ENCODE measurements at regions not wholly inside any gene's neighbourhood (a gene's known extent, or its start where the extent isn't known, plus 50 kb on each side); places are given as distances from the start of the nearest gene placed in this dataset.

GRCh38 chr9:21638104-21638503, 156.0 kb upstream of the IFNE start:
- DNase-seq, result no peak
- Histone ChIP-seq H3K4me1 (no peaks in the 10 kb centered on the region), H3K9me3 (no peaks in the 10 kb centered on the region), H3K27ac (no peak overlapping the region), H3K36me3 (no peaks in the 10 kb centered on the region), H3K27me3 (no peaks in the 10 kb centered on the region), H3K4me3 (no peak overlapping the region)
- intact Hi-C loops (cut with DNase I; ENCODE audit: low total_unique reads), result no loop called here
- TF ChIP-seq, protein P1, sequence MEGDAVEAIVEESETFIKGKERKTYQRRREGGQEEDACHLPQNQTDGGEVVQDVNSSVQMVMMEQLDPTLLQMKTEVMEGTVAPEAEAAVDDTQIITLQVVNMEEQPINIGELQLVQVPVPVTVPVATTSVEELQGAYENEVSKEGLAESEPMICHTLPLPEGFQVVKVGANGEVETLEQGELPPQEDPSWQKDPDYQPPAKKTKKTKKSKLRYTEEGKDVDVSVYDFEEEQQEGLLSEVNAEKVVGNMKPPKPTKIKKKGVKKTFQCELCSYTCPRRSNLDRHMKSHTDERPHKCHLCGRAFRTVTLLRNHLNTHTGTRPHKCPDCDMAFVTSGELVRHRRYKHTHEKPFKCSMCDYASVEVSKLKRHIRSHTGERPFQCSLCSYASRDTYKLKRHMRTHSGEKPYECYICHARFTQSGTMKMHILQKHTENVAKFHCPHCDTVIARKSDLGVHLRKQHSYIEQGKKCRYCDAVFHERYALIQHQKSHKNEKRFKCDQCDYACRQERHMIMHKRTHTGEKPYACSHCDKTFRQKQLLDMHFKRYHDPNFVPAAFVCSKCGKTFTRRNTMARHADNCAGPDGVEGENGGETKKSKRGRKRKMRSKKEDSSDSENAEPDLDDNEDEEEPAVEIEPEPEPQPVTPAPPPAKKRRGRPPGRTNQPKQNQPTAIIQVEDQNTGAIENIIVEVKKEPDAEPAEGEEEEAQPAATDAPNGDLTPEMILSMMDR (IDR thresholded peaks at IDR 0.05), result no peak

DNA sequence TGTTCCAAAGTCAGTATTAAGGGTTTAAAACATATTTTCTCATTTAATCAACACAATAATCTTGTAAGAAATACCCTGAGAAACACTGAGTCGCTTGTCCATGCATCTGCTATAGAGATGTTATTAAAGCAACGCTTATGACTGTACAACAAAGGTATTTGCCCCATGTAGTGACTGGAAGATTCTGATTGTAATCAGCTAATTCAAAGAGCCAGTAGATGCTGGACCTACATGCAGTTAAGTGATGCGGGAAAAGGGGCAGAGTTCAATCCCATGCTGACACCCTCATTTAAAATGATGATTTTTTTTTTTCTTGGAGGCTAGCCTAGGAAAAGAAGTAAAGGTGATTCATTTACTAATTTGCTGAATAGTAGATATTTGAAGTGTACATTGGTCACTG, 149.3 kb upstream of the MTAP start:
- no peaks in the 10 kb centered on the region for H3K27me3 ChIP-seq
- peaks cover 0 to 6% (median 0%) of the 10 kb centered on the region in 3 donors for H3K9me3 ChIP-seq
- no peak for DNase-seq
- H3K36me3 ChIP-seq, result no peaks in the 10 kb centered on the region
- peaks cover 0 to 6% (median 0%) of the 10 kb centered on the region in 4 donors for H3K4me1 ChIP-seq
- no peak overlapping the region for H3K27ac ChIP-seq
- TF ChIP-seq, protein P1 (IDR thresholded peaks at IDR 0.05), result no peak
- H3K4me3 ChIP-seq, result no peak overlapping the region
- intact Hi-C loops (cut with DNase I; ENCODE audit: low total_unique reads), result no loop called here

DNA sequence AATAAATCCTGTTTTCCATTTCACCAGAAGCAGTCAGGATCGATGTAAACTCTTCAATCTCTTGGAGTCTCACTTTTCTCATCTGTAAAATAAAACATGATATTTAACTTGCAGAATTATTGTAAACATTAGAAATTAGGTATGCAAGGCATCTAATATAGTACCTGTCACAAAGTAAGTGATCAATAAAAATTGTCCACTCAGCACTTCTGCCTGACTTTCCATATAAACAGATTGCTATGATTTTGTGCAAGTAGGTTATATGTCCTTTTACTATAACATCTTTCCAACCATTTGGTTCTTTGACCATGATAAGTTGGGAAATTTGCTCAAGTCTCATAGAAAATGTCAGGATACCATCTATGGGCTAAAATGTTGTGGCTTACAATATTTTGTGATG, 148.8 kb upstream of the MTAP start:
- intact Hi-C loops (cut with DNase I; ENCODE audit: low total_unique reads), result no loop called here
- H3K27me3 ChIP-seq, result no peaks in the 10 kb centered on the region
- H3K4me3 ChIP-seq, result no peak overlapping the region
- H3K27ac ChIP-seq, result no peak overlapping the region
- H3K36me3 ChIP-seq, result no peaks in the 10 kb centered on the region
- peaks cover 0 to 6% (median 0%) of the 10 kb centered on the region in 4 donors for H3K4me1 ChIP-seq
- TF ChIP-seq, protein P1 (IDR thresholded peaks at IDR 0.05), result no peak
- DNase-seq, result no peak
- peaks cover 0 to 6% (median 0%) of the 10 kb centered on the region in 3 donors for H3K9me3 ChIP-seq

GRCh38 chr9:21656776-21657674, 145.4 kb upstream of the MTAP start:
- Histone ChIP-seq H3K4me1 (peaks cover 0 to 6% (median 0%) of the 10 kb centered on the region in 4 donors), H3K9me3 (no peaks in the 10 kb centered on the region), H3K27me3 (no peaks in the 10 kb centered on the region), H3K27ac (no peak overlapping the region), H3K36me3 (no peaks in the 10 kb centered on the region), H3K4me3 (no peak overlapping the region)
- no peak for DNase-seq
- TF ChIP-seq, protein P1 (IDR thresholded peaks at IDR 0.05), result no peak
- intact Hi-C loops (cut with DNase I; ENCODE audit: low total_unique reads), result no loop called here

- TF ChIP-seq, protein P1 (IDR thresholded peaks at IDR 0.05), result no peak
- Histone ChIP-seq H3K4me3 (no peak overlapping the region), H3K36me3 (no peaks in the 10 kb centered on the region), H3K27me3 (no peaks in the 10 kb centered on the region), H3K4me1 (peaks cover 0 to 6% (median 0%) of the 10 kb centered on the region in 4 donors), H3K9me3 (no peaks in the 10 kb centered on the region), H3K27ac (no peak overlapping the region)
- DNase-seq, result no peak
- intact Hi-C loops (cut with DNase I; ENCODE audit: low total_unique reads), result no loop called here
These were observed 144.3 kb upstream of the MTAP start for GRCh38 chr9:21657966-21658667.
